Loucy (cell line): ENCODE measurements at regions not wholly inside any gene's neighbourhood (a gene's known extent, or its start where the extent isn't known, plus 50 kb on each side); places are given as distances from the start of the nearest gene placed in this dataset.

ENCODE experiments used
- H2AFZ ChIP-seq: fragments of 200-600 bp; sonication (generic); 2 replicates; pipeline ENCODE4 v1.6.0; 2016; ENCODE audit warnings: antibody characterized with exemption, mild to moderate bottlenecking, low read length, moderate library complexity
- H3F3A ChIP-seq: fragments of 200-600 bp; 2 replicates; pipeline ENCODE4 v1.6.0; 2016; ENCODE audit warnings: antibody characterized with exemption, low read depth, mild to moderate bottlenecking
- H3K27me3 ChIP-seq: fragments of 200-600 bp; sonication (generic); 2 replicates; pipeline ENCODE4 v1.6.1; 2014; ENCODE audit warnings: low read length, mild to moderate bottlenecking; ENCODE audit not compliant: insufficient read depth, poor library complexity, severe bottlenecking
- H3K36me3 ChIP-seq: fragments of 200-600 bp; sonication (generic); 2 replicates; pipeline ENCODE4 v1.6.1; 2016; ENCODE audit warnings: low read length; ENCODE audit not compliant: insufficient read depth
- H3K4me1 ChIP-seq: fragments of 200-600 bp; sonication (generic); 2 replicates; pipeline ENCODE4 v1.5.1; 2014; ENCODE audit warnings: low read length, mild to moderate bottlenecking; ENCODE audit not compliant: insufficient read depth, poor library complexity, severe bottlenecking
- H3K4me2 ChIP-seq: fragments of 200-600 bp; sonication (generic); 2 replicates; pipeline ENCODE4 v1.6.0; 2014; ENCODE audit warnings: antibody characterized with exemption, low read length, low read depth, mild to moderate bottlenecking; ENCODE audit not compliant: poor library complexity, severe bottlenecking
- H3K4me3 ChIP-seq: fragments of 200-600 bp; sonication (generic); 2 replicates; pipeline ENCODE4 v1.5.1; 2014; ENCODE audit warnings: low read length, mild to moderate bottlenecking, mixed read lengths; ENCODE audit not compliant: poor library complexity, severe bottlenecking
- H3K79me2 ChIP-seq: fragments of 200-600 bp; sonication (generic); 2 replicates; pipeline ENCODE4 v1.6.1; 2014; ENCODE audit warnings: low read length; ENCODE audit not compliant: insufficient read depth
- H3K9ac ChIP-seq: fragments of 200-600 bp; sonication (generic); 2 replicates; pipeline ENCODE4 v1.6.0; 2014; ENCODE audit warnings: mild to moderate bottlenecking, low read depth, low read length, moderate library complexity; ENCODE audit not compliant: poor library complexity, severe bottlenecking
- H3K9me2 ChIP-seq: fragments of 200-600 bp; sonication (generic); replicated peaks from 2 replicates; pipeline ENCODE4 v1.6.1; 2016; ENCODE audit warnings: low read depth, low read length, mixed read lengths
- H3K9me3 ChIP-seq: fragments of 200-600 bp; sonication (generic); 2 replicates; pipeline ENCODE4 v1.6.1; 2014; ENCODE audit warnings: mild to moderate bottlenecking, antibody characterized with exemption, low read length, low read depth; ENCODE audit not compliant: insufficient read depth
- H4K20me1 ChIP-seq: fragments of 200-600 bp; sonication (generic); 2 replicates; pipeline ENCODE4 v1.6.0; 2014; ENCODE audit warnings: antibody characterized with exemption, low read length, mild to moderate bottlenecking; ENCODE audit not compliant: insufficient read depth, poor library complexity, severe bottlenecking
- EZH2phosphoT487 ChIP-seq: fragments of 200-600 bp; IDR thresholded peaks from 2 replicates; pipeline ENCODE4 v1.6.1; 2018; ENCODE audit warnings: antibody characterized with exemption, mild to moderate bottlenecking, moderate library complexity, borderline replicate concordance
- TF ChIP-seq, protein P1 (sequence below): fragments of 200-600 bp; sonication (generic); conservative IDR thresholded peaks from 2 replicates; pipeline ENCODE4 v1.5.1; 2014; ENCODE audit warnings: mild to moderate bottlenecking, antibody characterized with exemption, low read length

DNA sequence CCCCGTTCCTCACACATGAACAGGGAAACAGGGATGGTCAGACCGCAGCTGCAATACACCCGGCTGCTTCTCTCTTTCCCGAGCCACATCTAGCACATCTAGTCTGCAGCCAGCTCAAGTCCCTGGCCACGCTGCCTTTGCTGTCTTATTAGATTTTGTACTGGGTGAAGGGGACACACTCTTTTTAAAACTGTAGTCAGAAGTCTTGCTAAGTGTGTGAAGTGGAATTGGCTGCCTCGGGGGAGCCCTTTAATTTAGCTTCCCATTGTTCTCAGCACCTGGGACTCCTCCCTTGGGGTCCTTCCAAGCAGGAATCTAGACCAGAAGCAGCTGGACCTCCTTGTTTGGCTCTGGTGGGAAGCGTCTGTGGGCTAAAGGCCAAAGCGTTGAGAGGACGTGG is 420.0 kb downstream of the CTTN start:
- no peak overlapping the region for H3K4me2 ChIP-seq
- no peaks in the 10 kb centered on the region for H3K36me3 ChIP-seq
- no peaks in the 10 kb centered on the region for H4K20me1 ChIP-seq
- H3K79me2 ChIP-seq = no peaks in the 10 kb centered on the region
- no peak overlapping the region for H2AFZ ChIP-seq
- H3F3A ChIP-seq = no peaks in the 10 kb centered on the region
- no peaks in the 10 kb centered on the region for H3K4me1 ChIP-seq
- H3K9me3 ChIP-seq = peaks cover 22% of the 10 kb centered on the region; the same call in 1 of the 2 replicates
- no peaks in the 10 kb centered on the region for H3K27me3 ChIP-seq
- no peak overlapping the region for H3K9ac ChIP-seq
- TF ChIP-seq EZH2phosphoT487 = no peak
- TF ChIP-seq, protein P1, sequence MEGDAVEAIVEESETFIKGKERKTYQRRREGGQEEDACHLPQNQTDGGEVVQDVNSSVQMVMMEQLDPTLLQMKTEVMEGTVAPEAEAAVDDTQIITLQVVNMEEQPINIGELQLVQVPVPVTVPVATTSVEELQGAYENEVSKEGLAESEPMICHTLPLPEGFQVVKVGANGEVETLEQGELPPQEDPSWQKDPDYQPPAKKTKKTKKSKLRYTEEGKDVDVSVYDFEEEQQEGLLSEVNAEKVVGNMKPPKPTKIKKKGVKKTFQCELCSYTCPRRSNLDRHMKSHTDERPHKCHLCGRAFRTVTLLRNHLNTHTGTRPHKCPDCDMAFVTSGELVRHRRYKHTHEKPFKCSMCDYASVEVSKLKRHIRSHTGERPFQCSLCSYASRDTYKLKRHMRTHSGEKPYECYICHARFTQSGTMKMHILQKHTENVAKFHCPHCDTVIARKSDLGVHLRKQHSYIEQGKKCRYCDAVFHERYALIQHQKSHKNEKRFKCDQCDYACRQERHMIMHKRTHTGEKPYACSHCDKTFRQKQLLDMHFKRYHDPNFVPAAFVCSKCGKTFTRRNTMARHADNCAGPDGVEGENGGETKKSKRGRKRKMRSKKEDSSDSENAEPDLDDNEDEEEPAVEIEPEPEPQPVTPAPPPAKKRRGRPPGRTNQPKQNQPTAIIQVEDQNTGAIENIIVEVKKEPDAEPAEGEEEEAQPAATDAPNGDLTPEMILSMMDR = no peak
- H3K9me2 ChIP-seq = no peaks in the 10 kb centered on the region
- H3K4me3 ChIP-seq = no peak overlapping the region

DNA sequence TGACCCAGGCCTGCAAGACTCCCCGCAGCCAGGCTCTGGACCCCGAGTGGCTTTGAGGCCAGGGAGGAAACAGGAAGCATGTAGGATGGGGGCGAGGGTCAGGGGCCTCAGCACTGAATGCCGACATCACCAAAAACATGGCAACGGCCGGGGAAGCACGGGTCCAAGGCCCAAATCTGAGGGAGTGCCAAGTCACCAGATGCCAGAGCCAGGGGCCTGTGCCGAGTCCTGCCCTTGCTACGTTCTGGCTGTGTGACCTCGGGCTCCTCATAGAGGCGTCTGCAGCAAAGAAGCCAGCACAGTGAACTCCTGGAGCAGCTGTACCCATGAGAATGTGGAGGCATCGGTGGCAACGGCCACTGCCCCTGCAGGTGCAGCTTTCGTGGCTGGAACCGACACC is 420.7 kb downstream of the CTTN start:
- H4K20me1 ChIP-seq = no peaks in the 10 kb centered on the region
- H3K36me3 ChIP-seq = no peaks in the 10 kb centered on the region
- H3K27me3 ChIP-seq = no peaks in the 10 kb centered on the region
- no peak overlapping the region for H3K4me3 ChIP-seq
- H3K9ac ChIP-seq = no peak overlapping the region
- H3K4me1 ChIP-seq = no peaks in the 10 kb centered on the region
- no peak overlapping the region for H2AFZ ChIP-seq
- no peaks in the 10 kb centered on the region for H3K79me2 ChIP-seq
- peaks cover 21% of the 10 kb centered on the region; the same call in 1 of the 2 replicates for H3K9me3 ChIP-seq
- no peaks in the 10 kb centered on the region for H3F3A ChIP-seq
- no peak overlapping the region for H3K4me2 ChIP-seq
- H3K9me2 ChIP-seq = no peaks in the 10 kb centered on the region
- TF ChIP-seq, protein P1 = no peak
- TF ChIP-seq EZH2phosphoT487 = no peak

DNA sequence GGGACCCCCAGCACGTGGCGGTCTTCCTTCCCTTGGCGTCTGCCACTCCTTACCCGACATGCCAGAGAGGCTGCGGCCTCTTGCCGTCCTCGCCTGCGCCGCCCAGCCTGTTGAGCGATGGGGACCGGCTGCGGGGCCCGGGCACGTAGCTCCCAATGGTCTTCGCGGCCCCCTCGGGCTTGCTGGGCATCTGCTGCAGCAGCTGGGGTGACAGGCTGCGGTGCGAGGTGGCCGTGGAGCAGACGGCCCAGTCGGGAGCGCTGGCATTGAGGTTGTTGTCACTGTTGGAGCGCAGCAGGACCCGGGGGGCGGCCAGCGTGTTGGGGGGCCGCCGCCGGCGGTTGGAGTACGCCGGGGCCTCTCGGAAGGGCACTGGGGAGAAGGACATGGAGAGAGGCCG is 422.0 kb downstream of the CTTN start:
- H3K4me2 ChIP-seq = no peak overlapping the region
- no peak overlapping the region for H3K4me3 ChIP-seq
- H3K27me3 ChIP-seq = no peaks in the 10 kb centered on the region
- H4K20me1 ChIP-seq = no peaks in the 10 kb centered on the region
- H3K9me3 ChIP-seq = peaks cover 21% of the 10 kb centered on the region; the same call in 1 of the 2 replicates
- no peaks in the 10 kb centered on the region for H3F3A ChIP-seq
- no peaks in the 10 kb centered on the region for H3K79me2 ChIP-seq
- H3K36me3 ChIP-seq = no peaks in the 10 kb centered on the region
- no peaks in the 10 kb centered on the region for H3K9me2 ChIP-seq
- H3K4me1 ChIP-seq = no peaks in the 10 kb centered on the region
- TF ChIP-seq, protein P1 = no peak
- TF ChIP-seq EZH2phosphoT487 = no peak
- H2AFZ ChIP-seq = no peak overlapping the region
- H3K9ac ChIP-seq = no peak overlapping the region
